GM12878 (cell line): ENCODE measurements at regions not wholly inside any gene's neighbourhood (a gene's known extent, or its start where the extent isn't known, plus 50 kb on each side); places are given as distances from the start of the nearest gene placed in this dataset.

Experiments
- ATAC-seq: fragments of 200-7000 bp; cut with Tn5 transposase; 3 replicates; pipeline ENCODE4 v1.9.1; 2020; ENCODE audit warnings: mild to moderate bottlenecking, moderate library complexity
- BruUV-seq: library from RNA; stranded (reverse); fragments of 400-500 nt; replicated peaks from 2 replicates; lab custom pipeline; 2021; lab: Mats Ljungman, UMichigan
- CTCF ChIA-PET: fragments of 300-600 bp; sonication (Branson Sonifier 250); formaldehyde crosslinking; extraction: SDS; loops from one replicate; lab custom pipeline; 2021; ENCODE audit warnings: inconsistent platforms; lab: Yijun Ruan, JAX
- POLR2A ChIA-PET: fragments of 350-600 bp; formaldehyde crosslinking; extraction: SDS; loops from one replicate; lab custom pipeline; 2021; ENCODE audit warnings: inconsistent platforms; lab: Charles Lee
- RAD21 ChIA-PET: fragments of 300-600 bp; sonication (Branson Sonifier 250); formaldehyde crosslinking; loops from one replicate; lab custom pipeline; 2023; ENCODE audit warnings: antibody characterized with exemption; ENCODE audit not compliant: unreplicated experiment; lab: Charles Lee
- SMC1A ChIA-PET: fragments of 300-600 bp; sonication (Branson Sonifier 250); formaldehyde crosslinking; loops from one replicate; lab custom pipeline; 2023; ENCODE audit not compliant: unreplicated experiment, uncharacterized antibody; lab: Charles Lee
- DNase-seq: peaks from one replicate; pipeline ENCODE4 v3.0.0-alpha.2; 2011; ENCODE audit warnings: low read depth, low spot score
- FAIRE-seq: peaks from 3 replicates; lab custom pipeline; 2011; peaks lifted over from hg19 to GRCh38; lab: Jason Lieb, UNC
- H2AFZ ChIP-seq: 2 replicates; pipeline ENCODE4 v1.6.0; 2011; ENCODE audit warnings: low read depth, low read length, control low read depth; ENCODE audit not compliant: control insufficient read depth
- H3K27ac ChIP-seq: 2 replicates; pipeline ENCODE4 v1.5.1; 2011; ENCODE audit warnings: control low read depth; ENCODE audit not compliant: control insufficient read depth, insufficient read depth
- H3K27me3 ChIP-seq, 2 experiments: replicated peaks in 1 of 2; 2 replicates each; pipeline versions ENCODE4 v1.6.0 to v1.6.1; 2011; ENCODE audit warnings: low read length in 1 of 2; ENCODE audit not compliant: control insufficient read depth in 2 of 2, insufficient read depth in 2 of 2
- H3K36me3 ChIP-seq, 2 experiments: 2 replicates each; pipeline ENCODE4 v1.5.1; 2011; ENCODE audit warnings: low read length in 1 of 2; ENCODE audit not compliant: control insufficient read depth in 2 of 2, insufficient read depth in 2 of 2
- H3K4me1 ChIP-seq: 2 replicates; pipeline ENCODE4 v1.6.1; 2011; ENCODE audit warnings: mild to moderate bottlenecking, low read length, moderate library complexity, mixed read lengths; ENCODE audit not compliant: control insufficient read depth, insufficient read depth
- H3K4me2 ChIP-seq: 2 replicates; pipeline ENCODE4 v1.6.0; 2011; ENCODE audit warnings: control low read depth; ENCODE audit not compliant: control insufficient read depth, insufficient read depth
- H3K4me3 ChIP-seq: fragments of 200-600 bp; sonication (generic); 2 replicates; pipeline ENCODE4 v1.5.1; 2016
- H3K79me2 ChIP-seq: 2 replicates; pipeline ENCODE4 v1.6.0; 2011; ENCODE audit warnings: low read length; ENCODE audit not compliant: control insufficient read depth, insufficient read depth
- H3K9ac ChIP-seq: 2 replicates; pipeline ENCODE4 v1.8.0; 2011; ENCODE audit warnings: low read length, control low read depth, mixed read lengths; ENCODE audit not compliant: control insufficient read depth, insufficient read depth
- H3K9me3 ChIP-seq: replicated peaks from 3 replicates; pipeline ENCODE4 v1.5.1; 2011; ENCODE audit warnings: mild to moderate bottlenecking, low read length; ENCODE audit not compliant: control insufficient read depth, insufficient read depth
- H4K20me1 ChIP-seq: 2 replicates; pipeline ENCODE4 v1.6.0; 2011; ENCODE audit not compliant: control insufficient read depth, insufficient read depth
- EED ChIP-seq: sonication (generic); IDR thresholded peaks from 2 replicates; pipeline ENCODE4 v1.6.1; 2016; ENCODE audit warnings: antibody characterized with exemption, low read depth
- KAT2A ChIP-seq: conservative IDR thresholded peaks from 2 replicates; pipeline ENCODE4 v1.6.1; 2011; ENCODE audit warnings: low read depth, low read length; ENCODE audit not compliant: control insufficient read depth
- KDM1A ChIP-seq: fragments of 200-600 bp; sonication (generic); IDR thresholded peaks from 2 replicates; pipeline ENCODE4 v1.6.1; 2016; ENCODE audit warnings: borderline replicate concordance
- MEF2B ChIP-seq: fragments of 450-650 bp; IDR thresholded peaks from 2 replicates; pipeline ENCODE4 v1.6.1; 2018; ENCODE audit warnings: mild to moderate bottlenecking, moderate library complexity; ENCODE audit not compliant: partially characterized antibody, poor library complexity, severe bottlenecking
- NFYA ChIP-seq: IDR thresholded peaks from 2 replicates; pipeline ENCODE4 v1.6.1; 2011; ENCODE audit warnings: low read depth, mild to moderate bottlenecking, low read length, improper control_type of control experiment, borderline replicate concordance
- PBX3 ChIP-seq: IDR thresholded peaks from 2 replicates; pipeline ENCODE4 v1.6.1; 2011; ENCODE audit warnings: mild to moderate bottlenecking, low read depth, low read length, moderate library complexity; ENCODE audit not compliant: insufficient replicate concordance
- RCOR1 ChIP-seq: conservative IDR thresholded peaks from 2 replicates; pipeline ENCODE4 v1.6.1; 2012; ENCODE audit warnings: low read depth, low read length, improper control_type of control experiment
- RELB ChIP-seq: fragments of 450-650 bp; IDR thresholded peaks from 2 replicates; pipeline ENCODE4 v1.6.1; 2017; ENCODE audit warnings: low read depth, mild to moderate bottlenecking, moderate library complexity
- USF2 ChIP-seq: IDR thresholded peaks from 2 replicates; pipeline ENCODE4 v1.6.1; 2011; ENCODE audit warnings: low read depth, low read length, improper control_type of control experiment, borderline replicate concordance
- ZNF24 ChIP-seq: fragments of 450-650 bp; IDR thresholded peaks from 2 replicates; pipeline ENCODE4 v1.6.1; 2017; ENCODE audit warnings: antibody characterized with exemption, mild to moderate bottlenecking
- WGBS: methylation state at CpG from one replicate; pipeline ENCODE4 v1.1.6; 2016; ENCODE audit warnings: low lambda C conversion rate; ENCODE audit not compliant: insufficient replicate concordance, insufficient coverage; ENCODE audit errors: missing lambda C conversion rate; 5-methylcytosine and 5-hydroxymethylcytosine counted together
- in situ Hi-C: fragments of 300-500 bp; cut with MboI; formaldehyde crosslinking; loops from 9 replicates; pipeline ENCODE4 v1.14.3; 2018; ENCODE audit warnings: mixed read lengths
- intact Hi-C: fragments of 100-400 bp; cut with micrococcal nuclease; formaldehyde crosslinking; loops from one replicate; pipeline ENCODE4 v1.14.2; 2022; ENCODE audit not compliant: unreplicated experiment

- TF ChIP-seq PBX3, result no peak
- TF ChIP-seq EED, result no peak
- no peak for TF ChIP-seq RELB
- no peak for TF ChIP-seq RCOR1
- TF ChIP-seq MEF2B, result no peak
- TF ChIP-seq ZNF24, result no peak
- TF ChIP-seq KDM1A, result no peak
- TF ChIP-seq KAT2A, result no peak
- TF ChIP-seq, all 136 proteins: peak for 0
Measured at GRCh38 chr6:2554651-2555260, 196.0 kb downstream of the MYLK4 start (continued).

- CTCF ChIA-PET, result interaction anchor here (0.6 kb wide), 1 partner anchor 1819 kb away, joined by 3 read pairs; no protein-coding TSS in a partner anchor
- RAD21 ChIA-PET, result no interaction called here
- WGBS, result 31% methylated on average over 10 of the region's 10 CpGs
Measured at GRCh38 chr6:2552526-2553154, 198.1 kb downstream of the MYLK4 start.

More at GRCh38 chr6:2552526-2553154, 198.1 kb downstream of the MYLK4 start:
- ATAC-seq, result no peak
- Histone ChIP-seq H3K27me3 (no peaks in the 10 kb centered on the region; a peak in 1 of 4 replicates), H2AFZ (no peak overlapping the region), H3K4me2 (no peak overlapping the region), H3K9ac (no peak overlapping the region), H3K27ac (no peak overlapping the region), H3K9me3 (no peaks in the 10 kb centered on the region; the same call in 2 of the 3 replicates), H3K4me1 (no peaks in the 10 kb centered on the region), H3K79me2 (no peaks in the 10 kb centered on the region), H3K36me3 (no peaks in the 10 kb centered on the region), H4K20me1 (0 out of 2 replicates have a peak, but pooled peaks cover 2% of the 10 kb centered on the region), H3K4me3 (no peak overlapping the region)
- TF ChIP-seq NFYA, result no peak
- TF ChIP-seq USF2, result no peak
- POLR2A ChIA-PET, result no interaction called here
- BruUV-seq, result no TSS peak
- no peak for FAIRE-seq
- SMC1A ChIA-PET, result no interaction called here
- in situ Hi-C loops, result no loop called here
- DNase-seq, result no peak
- intact Hi-C loops, result no loop called here
